ENCODE measurements at regions not wholly inside any gene's neighbourhood (a gene's known extent, or its start where the extent isn't known, plus 50 kb on each side); places are given as distances from the start of the nearest gene placed in this dataset.

- no peaks in the 10 kb centered on the region for H3F3A ChIP-seq (ENCODE audit: insufficient read depth, low read length, poor library complexity, severe bottlenecking)
- H3K4me2 ChIP-seq (ENCODE audit: low read length) = peak overlapping the region; percentile 4
- H3K4me3 ChIP-seq (ENCODE audit: low read length) = peak overlapping the region; percentile 6
- no peak for TF ChIP-seq EP300 (conservative IDR thresholded peaks at IDR 0.05; ENCODE audit: poor library complexity, severe bottlenecking)
- TF ChIP-seq CTCF (IDR thresholded peaks at IDR 0.05; ENCODE audit: poor library complexity, severe bottlenecking) = no peak
- no peak for TF ChIP-seq SMC3 (conservative IDR thresholded peaks at IDR 0.05; ENCODE audit: poor library complexity)
- no peak for TF ChIP-seq MXI1 (conservative IDR thresholded peaks at IDR 0.05; ENCODE audit: poor library complexity, severe bottlenecking)
- no peak for TF ChIP-seq RAD21 (conservative IDR thresholded peaks at IDR 0.05)
- no peak for TF ChIP-seq TAF1 (IDR thresholded peaks at IDR 0.05; ENCODE audit: low read depth)
- no peak for TF ChIP-seq EZH2 (IDR thresholded peaks at IDR 0.05; ENCODE audit: borderline replicate concordance, insufficient read depth, low read length, poor library complexity, severe bottlenecking)
- no peak for TF ChIP-seq POLR2AphosphoS5 (IDR thresholded peaks at IDR 0.05)
- no peak for TF ChIP-seq REST (IDR thresholded peaks at IDR 0.05; ENCODE audit: borderline replicate concordance)
- H3K36me3 ChIP-seq (ENCODE audit: insufficient read depth, low read length) = no peaks in the 10 kb centered on the region
- no peaks in the 10 kb centered on the region for H3K9me2 ChIP-seq (ENCODE audit: insufficient read depth, low read length)
- no peaks in the 10 kb centered on the region for H3K79me2 ChIP-seq (replicated peaks; ENCODE audit: insufficient read depth, low read length)
- H4K20me1 ChIP-seq (ENCODE audit: insufficient read depth) = no peaks in the 10 kb centered on the region
- no peak overlapping the region for H2AFZ ChIP-seq (ENCODE audit: low read depth, low read length)
- no peaks in the 10 kb centered on the region for H3K27me3 ChIP-seq (ENCODE audit: insufficient read depth, low read depth, low read length)
- no peaks in the 10 kb centered on the region for H3K9me3 ChIP-seq (ENCODE audit: low read length)
- H3K9ac ChIP-seq (ENCODE audit: low read length) = no peak overlapping the region
- H3K27ac ChIP-seq (ENCODE audit: low read length) = peak overlapping the region; percentile 47
These were observed 475.6 kb upstream of the MIS18BP1 start for GRCh38 chr14:45728434-45729225.

GRCh38 chr14:45727133-45727532 lies 474.1 kb upstream of the MIS18BP1 start:
- Histone ChIP-seq H3K27ac (ENCODE audit: low read length) (peak overlapping the region; percentile 22), H3K9me2 (ENCODE audit: insufficient read depth, low read length) (no peaks in the 10 kb centered on the region), H3K4me2 (ENCODE audit: low read length) (no peak overlapping the region), H3K9ac (ENCODE audit: low read length) (no peak overlapping the region), H2AFZ (ENCODE audit: low read depth, low read length) (no peak overlapping the region), H3K79me2 (replicated peaks; ENCODE audit: insufficient read depth, low read length) (no peaks in the 10 kb centered on the region), H3K36me3 (ENCODE audit: insufficient read depth, low read length) (no peaks in the 10 kb centered on the region), H3K27me3 (ENCODE audit: insufficient read depth, low read depth, low read length) (no peaks in the 10 kb centered on the region), H4K20me1 (ENCODE audit: insufficient read depth) (no peaks in the 10 kb centered on the region), H3F3A (ENCODE audit: insufficient read depth, low read length, poor library complexity, severe bottlenecking) (no peaks in the 10 kb centered on the region), H3K4me3 (ENCODE audit: low read length) (no peak overlapping the region), H3K9me3 (ENCODE audit: low read length) (no peaks in the 10 kb centered on the region)
- TF ChIP-seq CTCF (IDR thresholded peaks at IDR 0.05; ENCODE audit: poor library complexity, severe bottlenecking) = no peak
- no peak for TF ChIP-seq RAD21 (conservative IDR thresholded peaks at IDR 0.05)
- TF ChIP-seq EP300 (conservative IDR thresholded peaks at IDR 0.05; ENCODE audit: poor library complexity, severe bottlenecking) = no peak
- no peak for TF ChIP-seq SMC3 (conservative IDR thresholded peaks at IDR 0.05; ENCODE audit: poor library complexity)
- no peak for TF ChIP-seq EZH2 (IDR thresholded peaks at IDR 0.05; ENCODE audit: borderline replicate concordance, insufficient read depth, low read length, poor library complexity, severe bottlenecking)
- no peak for TF ChIP-seq POLR2AphosphoS5 (IDR thresholded peaks at IDR 0.05)
- no peak for TF ChIP-seq TAF1 (IDR thresholded peaks at IDR 0.05; ENCODE audit: low read depth)
- TF ChIP-seq MXI1 (conservative IDR thresholded peaks at IDR 0.05; ENCODE audit: poor library complexity, severe bottlenecking) = no peak
- TF ChIP-seq REST (IDR thresholded peaks at IDR 0.05; ENCODE audit: borderline replicate concordance) = no peak

All from neural cell (in vitro differentiated cells).